Activated CD8-positive, alpha-beta memory T cell treated with anti-CD3 and anti-CD28 coated beads for 24 hours (primary cell): ENCODE measurements at regions not wholly inside any gene's neighbourhood (a gene's known extent, or its start where the extent isn't known, plus 50 kb on each side); places are given as distances from the start of the nearest gene placed in this dataset.

Experiments
- DNase-seq: peaks from one replicate; pipeline ENCODE4 v3.0.0-alpha.2; 2020

GRCh38 chr7:156118248-156118645, 306.0 kb upstream of the SHH start:
- DNase-seq = no peak

- DNase-seq = no peak
Measured at GRCh38 chr7:156117542-156118247, 305.4 kb upstream of the SHH start.

- DNase-seq = no peak
Measured at GRCh38 chr7:156116514-156117215, 304.4 kb upstream of the SHH start.

GRCh38 chr7:156115582-156115981, 303.3 kb upstream of the SHH start:
- no peak for DNase-seq

GRCh38 chr7:156113731-156114130, 301.5 kb upstream of the SHH start:
- no peak for DNase-seq

GRCh38 chr7:156109988-156110387, 297.7 kb upstream of the SHH start:
- DNase-seq = no peak

- no peak for DNase-seq
Measured at GRCh38 chr7:156109076-156109475, 296.8 kb upstream of the SHH start.

GRCh38 chr7:156107957-156108356, 295.7 kb upstream of the SHH start:
- no peak for DNase-seq

- DNase-seq = no peak
Measured at GRCh38 chr7:156106107-156106426, 293.8 kb upstream of the SHH start.

GRCh38 chr7:156105337-156106106, 293.3 kb upstream of the SHH start:
- DNase-seq = no peak

GRCh38 chr7:156104501-156105336, 292.5 kb upstream of the SHH start:
- no peak for DNase-seq

GRCh38 chr7:156102267-156102666, 290.0 kb upstream of the SHH start:
- no peak for DNase-seq

- DNase-seq = no peak
Measured at GRCh38 chr7:156101355-156101754, 289.1 kb upstream of the SHH start.

- no peak for DNase-seq
Measured at GRCh38 chr7:156100086-156100485, 287.8 kb upstream of the SHH start.

- DNase-seq = no peak
Measured at GRCh38 chr7:156099085-156099484, 286.8 kb upstream of the SHH start.

- DNase-seq = no peak
Measured at GRCh38 chr7:156096771-156097538, 284.7 kb upstream of the SHH start.

- DNase-seq = peak; percentile 68
Measured at GRCh38 chr7:156095908-156096539, 283.8 kb upstream of the SHH start.

- no peak for DNase-seq
Measured at GRCh38 chr7:156094350-156095146, 282.3 kb upstream of the SHH start.

GRCh38 chr7:156092307-156092706, 280.0 kb upstream of the SHH start:
- DNase-seq = no peak

- no peak for DNase-seq
Measured at GRCh38 chr7:156091519-156092080, 279.3 kb upstream of the SHH start.

GRCh38 chr7:156090988-156091387, 278.7 kb upstream of the SHH start:
- no peak for DNase-seq
